ENCODE measurements at regions not wholly inside any gene's neighbourhood (a gene's known extent, or its start where the extent isn't known, plus 50 kb on each side); places are given as distances from the start of the nearest gene placed in this dataset.

DNA sequence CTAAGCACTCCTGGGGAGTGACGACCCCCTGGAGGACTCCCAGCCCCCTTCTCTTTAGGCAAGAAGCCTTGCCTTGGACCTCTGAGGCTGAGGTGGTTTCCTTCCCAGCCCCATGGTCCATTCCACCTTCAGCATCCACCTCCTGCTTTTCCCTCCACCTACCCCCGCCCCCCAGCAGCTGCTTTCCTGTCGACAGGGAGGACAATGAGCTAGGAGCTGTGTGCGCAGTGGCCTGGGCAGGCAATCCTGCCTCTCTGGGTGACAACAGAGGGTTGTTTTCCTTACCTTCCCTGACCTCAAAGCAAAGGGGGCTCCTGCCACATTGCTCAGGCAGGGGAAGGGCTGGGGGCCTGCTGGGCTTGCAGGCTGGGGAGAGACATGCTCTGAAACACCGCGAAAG is 123.5 kb downstream of the BCOR start:
- H3K36me3 ChIP-seq (ENCODE audit: control insufficient read depth in 3 of 3, insufficient read depth in 3 of 3, low read length in 3 of 3), result no peaks in the 10 kb centered on the region
- H3K4me1 ChIP-seq (ENCODE audit: control insufficient read depth in 3 of 3, insufficient read depth in 3 of 3, low read length in 3 of 3), result peaks cover 0 to 3% (median 0%) of the 10 kb centered on the region in 3 donors
- peaks cover 0 to 2% (median 0%) of the 10 kb centered on the region in 3 donors for H3K9me3 ChIP-seq (ENCODE audit: control insufficient read depth in 3 of 3, low read length in 3 of 3)
- no peak overlapping the region for H3K4me3 ChIP-seq (ENCODE audit: low read length in 3 of 3)
- no peak overlapping the region for H3K27ac ChIP-seq (ENCODE audit: low read depth, low read length)
- H3K27me3 ChIP-seq (ENCODE audit: control insufficient read depth in 3 of 3, insufficient read depth in 3 of 3, low read length in 3 of 3), result no peaks in the 10 kb centered on the region
- H3K9ac ChIP-seq (ENCODE audit: low read depth in 1 of 3, low read length in 3 of 3), result no peak overlapping the region

DNA sequence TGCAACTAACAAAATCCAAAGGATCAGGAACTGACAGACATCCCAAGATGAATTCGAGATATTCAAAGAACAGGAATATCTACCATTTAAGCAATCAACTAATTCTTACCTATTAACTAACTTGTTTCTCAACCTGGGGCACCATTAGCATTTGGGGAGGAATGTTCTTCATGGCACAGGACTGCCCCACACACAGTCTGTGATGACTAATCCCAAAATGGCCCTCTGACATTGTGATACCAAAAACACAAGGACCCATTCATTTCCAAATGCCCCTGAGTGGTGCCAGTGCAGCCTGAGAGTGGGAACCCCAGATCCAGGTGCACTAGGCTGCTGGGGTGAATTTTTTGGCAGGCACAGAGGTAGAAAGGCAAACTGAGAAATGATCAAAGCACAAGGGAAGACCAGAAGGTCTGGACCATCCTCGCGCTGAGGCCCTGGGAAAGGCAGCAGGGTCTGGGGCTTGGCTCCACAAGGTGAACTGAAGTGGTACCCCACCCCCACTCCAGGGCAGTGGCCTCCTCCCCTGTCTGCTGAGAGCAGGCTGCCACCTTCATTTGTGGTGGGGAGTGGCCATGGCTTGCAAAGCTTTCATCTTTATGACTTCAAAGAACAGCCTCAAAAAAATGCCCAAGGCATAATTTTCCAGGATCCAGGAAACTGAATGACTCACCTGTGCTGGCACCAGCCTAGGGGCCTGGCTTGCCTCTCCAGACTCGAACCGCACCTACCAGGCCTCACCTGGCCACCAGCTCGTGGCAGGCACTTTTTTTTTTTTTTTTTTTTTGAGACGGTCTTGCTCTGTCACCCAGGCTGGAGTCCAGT is 122.4 kb downstream of the BCOR start:
- no peaks in the 10 kb centered on the region for H3K27me3 ChIP-seq (ENCODE audit: control insufficient read depth in 3 of 3, insufficient read depth in 3 of 3, low read length in 3 of 3)
- no peak overlapping the region for H3K4me3 ChIP-seq (ENCODE audit: low read length in 3 of 3)
- peaks cover 0 to 3% (median 0%) of the 10 kb centered on the region in 3 donors for H3K4me1 ChIP-seq (ENCODE audit: control insufficient read depth in 3 of 3, insufficient read depth in 3 of 3, low read length in 3 of 3)
- no peak overlapping the region for H3K27ac ChIP-seq (ENCODE audit: low read depth, low read length)
- peaks cover 0 to 2% (median 0%) of the 10 kb centered on the region in 3 donors for H3K9me3 ChIP-seq (ENCODE audit: control insufficient read depth in 3 of 3, low read length in 3 of 3)
- H3K36me3 ChIP-seq (ENCODE audit: control insufficient read depth in 3 of 3, insufficient read depth in 3 of 3, low read length in 3 of 3), result no peaks in the 10 kb centered on the region
- no peak overlapping the region for H3K9ac ChIP-seq (ENCODE audit: low read depth in 1 of 3, low read length in 3 of 3)

DNA sequence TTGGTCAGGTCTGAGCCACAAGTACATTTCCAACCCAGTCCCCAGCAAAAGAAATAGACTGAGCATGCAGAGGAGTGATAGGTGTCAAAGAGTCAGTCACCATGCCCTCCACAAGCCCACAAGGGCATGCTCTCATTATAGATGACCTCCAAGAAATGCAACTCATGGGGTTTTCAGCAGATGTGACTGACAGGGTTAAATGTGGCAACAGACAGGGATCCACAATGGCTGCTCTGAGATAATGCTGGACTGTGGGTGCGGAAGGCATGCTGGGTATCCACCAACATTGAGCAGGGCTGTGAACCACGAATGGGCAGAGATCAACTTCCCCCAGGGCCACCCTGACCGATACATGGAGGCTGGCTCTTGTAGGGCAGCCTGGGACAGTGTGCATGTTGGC is 115.8 kb downstream of the BCOR start:
- Histone ChIP-seq H3K9me3 (ENCODE audit: control insufficient read depth in 3 of 3, low read length in 3 of 3) (no peaks in the 10 kb centered on the region), H3K4me1 (ENCODE audit: control insufficient read depth in 3 of 3, insufficient read depth in 3 of 3, low read length in 3 of 3) (peaks cover 5 to 7% (median 6%) of the 10 kb centered on the region in 3 donors), H3K9ac (ENCODE audit: low read depth in 1 of 3, low read length in 3 of 3) (no peak overlapping the region), H3K27me3 (ENCODE audit: control insufficient read depth in 3 of 3, insufficient read depth in 3 of 3, low read length in 3 of 3) (no peaks in the 10 kb centered on the region), H3K36me3 (ENCODE audit: control insufficient read depth in 3 of 3, insufficient read depth in 3 of 3, low read length in 3 of 3) (no peaks in the 10 kb centered on the region), H3K4me3 (ENCODE audit: low read length in 3 of 3) (no peak overlapping the region), H3K27ac (ENCODE audit: low read depth, low read length) (no peak overlapping the region)

DNA sequence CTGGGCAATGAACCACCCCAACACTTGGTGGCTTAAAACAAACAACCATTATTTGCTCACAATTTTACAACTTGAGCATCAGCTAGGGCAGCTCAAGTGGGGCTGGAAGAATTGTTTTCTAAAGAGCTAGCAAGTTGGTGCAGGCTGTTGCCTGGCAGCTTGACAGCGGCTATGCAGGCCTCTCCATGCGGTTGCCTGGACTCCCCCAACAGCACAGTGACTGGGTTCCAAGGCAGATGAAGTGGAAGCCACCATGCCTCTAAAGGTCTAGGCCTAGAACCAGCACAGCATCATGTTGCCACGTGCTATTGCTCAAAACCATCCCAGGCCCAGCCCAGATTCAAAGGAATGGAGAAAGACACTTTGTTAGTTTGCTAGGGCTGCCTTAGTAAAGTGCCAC is 114.8 kb downstream of the BCOR start:
- H3K4me1 ChIP-seq (ENCODE audit: control insufficient read depth in 3 of 3, insufficient read depth in 3 of 3, low read length in 3 of 3), result peaks cover 5 to 7% (median 6%) of the 10 kb centered on the region in 3 donors
- no peak overlapping the region for H3K4me3 ChIP-seq (ENCODE audit: low read length in 3 of 3)
- no peaks in the 10 kb centered on the region for H3K27me3 ChIP-seq (ENCODE audit: control insufficient read depth in 3 of 3, insufficient read depth in 3 of 3, low read length in 3 of 3)
- no peak overlapping the region for H3K27ac ChIP-seq (ENCODE audit: low read depth, low read length)
- H3K36me3 ChIP-seq (ENCODE audit: control insufficient read depth in 3 of 3, insufficient read depth in 3 of 3, low read length in 3 of 3), result no peaks in the 10 kb centered on the region
- H3K9ac ChIP-seq (ENCODE audit: low read depth in 1 of 3, low read length in 3 of 3), result no peak overlapping the region
- no peaks in the 10 kb centered on the region for H3K9me3 ChIP-seq (ENCODE audit: control insufficient read depth in 3 of 3, low read length in 3 of 3)

DNA sequence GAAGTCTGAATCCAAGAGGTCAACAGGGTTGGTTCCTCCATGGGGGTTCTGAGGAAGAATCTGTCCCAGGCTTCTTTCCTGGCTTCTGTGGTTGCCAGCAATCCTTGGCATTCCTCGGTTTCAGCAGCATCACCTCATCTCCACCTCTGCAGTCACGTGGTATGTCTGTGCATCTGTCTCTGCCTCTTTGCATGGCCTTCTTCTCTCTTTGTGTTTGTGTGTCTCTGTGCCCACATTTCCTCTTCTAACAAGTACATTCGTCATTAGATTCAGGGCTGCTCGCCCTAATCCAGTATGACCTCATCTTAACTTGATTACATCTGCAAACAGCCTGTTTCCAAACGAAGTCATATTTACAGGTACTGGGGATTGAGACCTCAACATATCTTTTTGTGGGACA is 114.0 kb downstream of the BCOR start:
- Histone ChIP-seq H3K27ac (ENCODE audit: low read depth, low read length) (no peak overlapping the region), H3K36me3 (ENCODE audit: control insufficient read depth in 3 of 3, insufficient read depth in 3 of 3, low read length in 3 of 3) (no peaks in the 10 kb centered on the region), H3K4me1 (ENCODE audit: control insufficient read depth in 3 of 3, insufficient read depth in 3 of 3, low read length in 3 of 3) (peaks cover 5 to 7% (median 6%) of the 10 kb centered on the region in 3 donors), H3K9ac (ENCODE audit: low read depth in 1 of 3, low read length in 3 of 3) (no peak overlapping the region), H3K9me3 (ENCODE audit: control insufficient read depth in 3 of 3, low read length in 3 of 3) (no peaks in the 10 kb centered on the region), H3K27me3 (ENCODE audit: control insufficient read depth in 3 of 3, insufficient read depth in 3 of 3, low read length in 3 of 3) (no peaks in the 10 kb centered on the region), H3K4me3 (ENCODE audit: low read length in 3 of 3) (no peak overlapping the region)

DNA sequence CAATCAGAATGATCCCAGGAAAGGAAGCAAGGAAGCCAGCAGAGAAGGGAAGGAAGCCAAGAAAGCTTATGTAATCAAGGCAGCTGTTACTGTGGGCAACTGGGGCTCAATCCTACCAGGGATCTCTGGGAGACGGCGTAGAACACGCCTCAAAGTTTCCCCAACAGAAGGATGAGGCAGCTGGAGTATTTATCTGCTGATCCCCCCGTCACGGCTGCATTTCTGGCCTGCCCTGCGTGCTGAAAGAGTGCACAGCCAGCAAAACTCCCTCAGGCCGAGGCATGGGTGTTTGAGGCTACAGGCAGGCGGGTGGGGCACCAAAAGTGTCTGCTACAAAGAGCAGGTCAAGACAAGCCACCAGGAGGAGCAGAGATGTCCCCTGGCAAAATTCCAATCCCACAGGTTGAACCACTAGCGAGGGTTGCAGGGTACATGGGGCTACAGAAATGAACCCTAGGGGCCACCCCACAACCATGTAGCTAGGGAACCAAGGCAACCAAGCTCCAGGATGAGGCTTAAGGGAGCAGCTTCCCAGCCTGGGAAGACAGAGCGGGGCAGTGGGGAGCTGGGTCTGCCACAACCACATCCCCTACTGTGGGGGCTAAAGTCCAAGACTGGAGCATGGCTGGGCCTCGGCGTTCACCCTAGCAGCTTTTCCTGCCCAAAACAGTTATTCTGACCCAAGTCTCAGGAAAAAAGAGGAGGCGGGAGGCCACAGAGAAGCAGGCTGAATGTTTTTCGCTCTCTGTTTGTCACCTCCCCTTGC is 113.4 kb downstream of the BCOR start:
- no peak overlapping the region for H3K27ac ChIP-seq (ENCODE audit: low read depth, low read length)
- H3K9ac ChIP-seq (ENCODE audit: low read depth in 1 of 3, low read length in 3 of 3), result no peak overlapping the region
- H3K27me3 ChIP-seq (ENCODE audit: control insufficient read depth in 3 of 3, insufficient read depth in 3 of 3, low read length in 3 of 3), result no peaks in the 10 kb centered on the region
- H3K9me3 ChIP-seq (ENCODE audit: control insufficient read depth in 3 of 3, low read length in 3 of 3), result no peaks in the 10 kb centered on the region
- H3K36me3 ChIP-seq (ENCODE audit: control insufficient read depth in 3 of 3, insufficient read depth in 3 of 3, low read length in 3 of 3), result no peaks in the 10 kb centered on the region
- H3K4me1 ChIP-seq (ENCODE audit: control insufficient read depth in 3 of 3, insufficient read depth in 3 of 3, low read length in 3 of 3), result peaks cover 5 to 7% (median 6%) of the 10 kb centered on the region in 3 donors
- no peak overlapping the region for H3K4me3 ChIP-seq (ENCODE audit: low read length in 3 of 3)

DNA sequence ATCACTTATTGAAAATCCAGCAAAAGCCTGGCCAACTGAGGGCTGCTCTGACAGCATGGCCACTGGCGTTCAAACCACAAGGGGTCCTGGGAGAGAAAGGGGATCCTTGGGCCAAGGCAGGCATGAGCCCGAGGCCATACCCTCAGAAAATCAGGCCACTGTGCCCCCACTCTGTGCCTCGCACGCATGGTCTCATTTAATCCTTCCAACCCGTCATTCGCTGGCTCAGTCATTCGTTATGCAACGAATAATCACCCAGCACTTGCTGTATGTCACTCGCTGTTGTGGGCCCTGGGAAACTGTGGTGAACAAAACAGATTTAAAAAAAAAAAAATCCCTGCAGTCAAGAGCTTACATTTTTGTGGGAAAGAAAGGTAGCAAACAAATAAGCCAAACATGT is 112.7 kb downstream of the BCOR start:
- Histone ChIP-seq H3K9me3 (ENCODE audit: control insufficient read depth in 3 of 3, low read length in 3 of 3) (no peaks in the 10 kb centered on the region), H3K36me3 (ENCODE audit: control insufficient read depth in 3 of 3, insufficient read depth in 3 of 3, low read length in 3 of 3) (no peaks in the 10 kb centered on the region), H3K4me3 (ENCODE audit: low read length in 3 of 3) (no peak overlapping the region), H3K27me3 (ENCODE audit: control insufficient read depth in 3 of 3, insufficient read depth in 3 of 3, low read length in 3 of 3) (no peaks in the 10 kb centered on the region), H3K4me1 (ENCODE audit: control insufficient read depth in 3 of 3, insufficient read depth in 3 of 3, low read length in 3 of 3) (peaks cover 5 to 7% (median 6%) of the 10 kb centered on the region in 3 donors), H3K9ac (ENCODE audit: low read depth in 1 of 3, low read length in 3 of 3) (no peak overlapping the region), H3K27ac (ENCODE audit: low read depth, low read length) (no peak overlapping the region)

DNA sequence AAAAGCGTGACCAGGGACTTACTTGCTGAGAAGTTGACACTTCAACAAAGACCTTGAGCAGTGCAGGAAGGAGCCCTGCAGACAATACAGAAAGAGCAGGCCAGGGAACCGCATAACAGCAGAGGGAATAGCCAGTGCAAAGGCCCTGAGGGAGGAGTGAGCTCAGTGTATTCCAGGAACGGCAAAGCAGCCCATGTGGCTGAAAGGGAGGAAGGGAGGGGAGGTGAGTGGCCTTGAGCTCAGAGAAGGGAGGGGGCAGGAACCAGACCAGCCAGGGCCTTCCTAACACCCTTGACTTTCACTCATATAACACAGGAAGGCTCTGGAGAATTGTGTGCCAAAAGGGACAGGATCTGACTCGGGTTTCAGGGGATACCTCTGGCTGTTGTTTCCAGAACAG is 112.2 kb downstream of the BCOR start:
- Histone ChIP-seq H3K36me3 (ENCODE audit: control insufficient read depth in 3 of 3, insufficient read depth in 3 of 3, low read length in 3 of 3) (no peaks in the 10 kb centered on the region), H3K4me1 (ENCODE audit: control insufficient read depth in 3 of 3, insufficient read depth in 3 of 3, low read length in 3 of 3) (peaks cover 5 to 7% (median 6%) of the 10 kb centered on the region in 3 donors), H3K4me3 (ENCODE audit: low read length in 3 of 3) (no peak overlapping the region), H3K9ac (ENCODE audit: low read depth in 1 of 3, low read length in 3 of 3) (no peak overlapping the region), H3K27ac (ENCODE audit: low read depth, low read length) (no peak overlapping the region), H3K9me3 (ENCODE audit: control insufficient read depth in 3 of 3, low read length in 3 of 3) (no peaks in the 10 kb centered on the region), H3K27me3 (ENCODE audit: control insufficient read depth in 3 of 3, insufficient read depth in 3 of 3, low read length in 3 of 3) (no peaks in the 10 kb centered on the region)

DNA sequence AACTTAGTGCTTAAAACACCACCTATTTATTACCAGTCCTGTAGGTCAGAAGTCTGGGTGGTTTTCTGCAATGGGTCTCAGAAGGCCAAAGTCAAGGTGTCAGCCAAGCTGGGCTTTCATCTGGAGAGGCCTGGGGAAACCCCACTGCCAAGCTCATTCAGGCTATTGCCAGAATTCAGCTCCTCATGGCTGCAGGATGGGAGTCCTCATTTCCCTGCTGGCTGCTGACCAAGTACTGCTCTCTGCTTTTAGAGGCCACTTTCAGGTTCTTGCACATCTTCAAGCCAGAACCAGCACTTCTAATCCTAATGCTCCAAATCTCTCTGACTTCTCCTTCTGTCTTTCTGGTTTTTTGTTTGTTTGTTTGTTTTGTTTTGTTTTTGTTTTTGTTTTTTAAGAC is 109.3 kb downstream of the BCOR start:
- H3K9me3 ChIP-seq (ENCODE audit: control insufficient read depth in 3 of 3, low read length in 3 of 3), result no peaks in the 10 kb centered on the region
- no peak overlapping the region for H3K9ac ChIP-seq (ENCODE audit: low read depth in 1 of 3, low read length in 3 of 3)
- no peak overlapping the region for H3K27ac ChIP-seq (ENCODE audit: low read depth, low read length)
- H3K27me3 ChIP-seq (ENCODE audit: control insufficient read depth in 3 of 3, insufficient read depth in 3 of 3, low read length in 3 of 3), result no peaks in the 10 kb centered on the region
- no peaks in the 10 kb centered on the region for H3K36me3 ChIP-seq (ENCODE audit: control insufficient read depth in 3 of 3, insufficient read depth in 3 of 3, low read length in 3 of 3)
- no peak overlapping the region for H3K4me3 ChIP-seq (ENCODE audit: low read length in 3 of 3)
- H3K4me1 ChIP-seq (ENCODE audit: control insufficient read depth in 3 of 3, insufficient read depth in 3 of 3, low read length in 3 of 3), result peaks cover 5 to 7% (median 6%) of the 10 kb centered on the region in 3 donors

DNA sequence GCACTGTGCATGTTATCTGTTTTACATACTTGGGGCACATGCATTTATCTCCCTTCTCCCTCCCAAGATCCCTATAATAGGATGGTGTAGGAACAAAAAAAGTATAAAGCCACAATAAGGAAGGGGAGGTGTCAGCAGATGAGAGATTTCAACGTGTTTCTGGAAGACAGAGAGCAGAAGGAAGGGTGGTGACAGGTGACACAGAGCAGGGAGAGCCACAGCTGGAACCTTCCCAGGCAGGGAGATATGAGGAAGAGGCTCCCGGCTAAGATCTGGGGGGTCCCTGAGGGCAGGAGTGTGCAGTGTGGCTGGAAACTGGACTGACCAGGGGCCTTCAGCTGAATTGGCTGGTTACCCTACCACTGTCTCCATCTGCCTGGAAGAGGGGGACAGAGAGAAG is 107.4 kb downstream of the BCOR start:
- H3K9ac ChIP-seq (ENCODE audit: low read depth in 1 of 3, low read length in 3 of 3), result no peak overlapping the region
- no peaks in the 10 kb centered on the region for H3K27me3 ChIP-seq (ENCODE audit: control insufficient read depth in 3 of 3, insufficient read depth in 3 of 3, low read length in 3 of 3)
- H3K36me3 ChIP-seq (ENCODE audit: control insufficient read depth in 3 of 3, insufficient read depth in 3 of 3, low read length in 3 of 3), result no peaks in the 10 kb centered on the region
- no peaks in the 10 kb centered on the region for H3K4me1 ChIP-seq (ENCODE audit: control insufficient read depth in 3 of 3, insufficient read depth in 3 of 3, low read length in 3 of 3)
- H3K4me3 ChIP-seq (ENCODE audit: low read length in 3 of 3), result no peak overlapping the region
- no peak overlapping the region for H3K27ac ChIP-seq (ENCODE audit: low read depth, low read length)
- no peaks in the 10 kb centered on the region for H3K9me3 ChIP-seq (ENCODE audit: control insufficient read depth in 3 of 3, low read length in 3 of 3)

Measured in skeletal muscle tissue (tissue), 3 donors.